T47D (cell line): ENCODE measurements at regions not wholly inside any gene's neighbourhood (a gene's known extent, or its start where the extent isn't known, plus 50 kb on each side); places are given as distances from the start of the nearest gene placed in this dataset.

Experiments
- DNase-seq, 2 experiments: peaks; one replicate each; pipeline versions ENCODE4 v3.0.0 to v3.0.0-alpha.2; 2011 to 2012; ENCODE audit warnings: low read depth in 1 of 2, low spot score in 1 of 2
- JUND ChIP-seq: IDR thresholded peaks from 2 replicates; pipeline ENCODE4 v1.6.1; 2012; ENCODE audit warnings: low read depth
- in situ Hi-C: cut with HindIII; loops from 2 replicates; pipeline ENCODE4 v1.10.0; 2016; ENCODE audit warnings: low sequenced_read_pairs, low pct_unique_long_range_greater_than_20kb

DNA sequence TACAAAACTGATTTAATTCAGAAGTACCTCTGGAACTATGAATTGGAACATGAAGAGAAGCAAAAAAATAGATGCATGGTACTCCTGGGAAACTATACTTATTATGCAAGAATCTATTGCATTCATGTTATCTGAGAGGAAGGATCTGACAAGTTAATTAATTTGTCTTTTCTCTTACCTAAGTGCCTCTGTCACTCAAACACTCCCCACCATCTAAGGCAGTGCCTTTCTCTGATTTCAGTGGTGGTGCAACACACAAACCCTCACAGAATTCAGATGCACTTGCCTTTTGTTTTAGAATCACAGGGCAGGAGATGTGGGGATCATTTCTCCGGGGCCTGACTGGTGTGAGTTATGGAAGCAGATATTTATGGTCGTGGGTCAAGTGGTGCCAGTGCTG lies 52.5 kb upstream of the C9orf72 start:
- in situ Hi-C loops = no loop called here
- TF ChIP-seq JUND = no peak
- no peak for DNase-seq

DNA sequence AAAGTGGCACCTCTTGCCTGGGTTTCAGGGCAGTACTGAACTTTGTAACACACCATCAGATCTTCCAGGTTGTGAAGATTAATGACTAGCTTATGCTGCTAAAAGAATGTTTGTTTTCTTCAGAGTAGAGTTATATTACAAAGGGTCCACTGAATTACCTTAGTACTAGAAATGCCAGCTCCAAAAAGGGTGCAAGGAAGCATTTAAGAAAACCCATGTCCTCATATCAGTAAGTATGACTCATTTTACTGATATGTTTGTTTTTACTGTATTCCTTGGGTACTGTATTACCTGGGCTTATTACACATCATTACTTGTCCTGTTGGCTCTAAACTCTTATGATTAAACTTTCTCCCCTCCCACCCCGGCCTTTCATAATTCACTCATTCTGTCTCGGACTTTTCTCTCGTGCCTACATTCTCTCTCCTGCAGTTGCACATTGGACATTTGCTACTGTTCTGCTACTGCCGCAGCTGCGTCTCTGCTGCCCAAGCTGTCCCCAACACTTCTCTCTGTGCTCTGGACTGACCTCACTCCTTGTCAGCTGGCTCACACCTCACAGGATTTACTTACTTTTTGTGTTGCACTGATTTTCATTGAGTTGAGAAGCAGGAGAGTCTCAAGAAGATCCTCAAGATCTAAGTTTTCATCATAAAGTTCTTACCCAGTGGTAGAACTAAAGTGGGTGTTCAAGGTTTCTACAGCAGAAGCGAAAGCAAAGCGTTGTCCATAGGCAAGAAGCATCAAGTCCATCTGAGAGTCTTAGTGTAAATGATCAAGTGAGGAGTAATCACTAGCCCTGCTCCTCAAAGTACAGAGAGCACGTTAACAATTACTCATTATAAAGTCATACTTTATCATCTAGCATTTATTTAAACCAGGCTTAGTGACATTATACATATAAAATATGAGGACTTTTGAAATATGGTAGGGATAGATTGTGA lies 53.2 kb upstream of the C9orf72 start:
- no peak for DNase-seq
- in situ Hi-C loops = no loop called here

DNA sequence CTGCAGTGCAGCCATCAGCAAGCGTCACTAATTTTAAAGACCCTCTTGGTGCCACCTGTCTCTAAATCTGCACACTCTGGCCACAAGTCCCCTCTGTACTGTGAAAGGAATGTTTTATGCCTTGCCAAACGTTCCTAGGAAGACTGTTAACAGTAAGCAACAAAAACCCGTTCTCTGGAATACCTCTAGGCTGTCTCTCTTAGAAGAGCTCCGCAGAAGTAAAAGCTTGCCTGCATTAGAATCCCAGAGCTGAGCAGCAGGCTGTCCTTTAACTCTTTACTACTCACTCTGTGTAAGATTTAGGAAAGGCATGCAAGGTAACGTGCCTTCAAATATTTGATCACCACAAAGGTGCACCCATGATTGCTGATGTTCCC lies 53.9 kb upstream of the C9orf72 start:
- no peak for TF ChIP-seq JUND
- peak in 1 of 2 experiments; percentile 10 for DNase-seq
- in situ Hi-C loops = no loop called here

More for the DNA sequence above, 53.2 kb upstream of the C9orf72 start:
- no peak for TF ChIP-seq JUND

DNA sequence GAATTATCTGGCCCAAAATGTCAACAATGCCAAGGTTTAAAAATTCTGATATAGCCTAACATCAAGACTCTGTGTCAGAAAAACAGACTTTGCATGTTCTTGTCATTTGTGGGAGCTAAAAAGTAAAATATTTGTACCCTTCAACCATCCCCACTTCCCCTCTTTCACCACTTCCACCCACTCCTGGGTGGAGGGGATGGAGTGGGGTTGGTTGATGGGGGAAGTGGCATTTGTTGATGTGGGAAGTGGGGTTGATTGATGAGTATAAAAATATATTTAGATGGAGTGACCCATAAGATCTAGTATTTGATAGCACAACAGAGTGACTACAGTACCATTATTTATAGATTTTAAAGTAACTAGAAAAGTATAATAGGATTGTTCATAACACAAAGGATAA lies 55.0 kb upstream of the C9orf72 start:
- in situ Hi-C loops = no loop called here
- TF ChIP-seq JUND = no peak
- DNase-seq = no peak

DNA sequence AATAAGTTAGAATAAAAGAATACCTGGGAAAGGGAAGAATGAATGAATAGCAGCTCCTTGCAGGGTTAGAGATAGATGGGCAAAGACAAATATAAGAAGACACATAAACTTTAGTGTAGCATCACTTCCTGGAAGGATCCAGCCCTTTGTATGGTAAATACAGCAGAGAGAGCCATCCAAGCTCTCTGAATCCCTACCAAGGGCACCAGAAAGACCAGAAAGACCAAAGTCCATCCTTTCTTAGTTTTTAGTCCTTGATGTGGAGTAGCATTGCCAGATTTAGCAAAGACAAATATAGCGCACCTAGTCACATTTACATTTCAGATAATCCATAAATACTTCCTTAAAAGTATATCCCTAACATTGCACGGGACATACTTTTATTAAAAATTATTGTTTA lies 56.1 kb upstream of the C9orf72 start:
- in situ Hi-C loops = no loop called here
- no peak for TF ChIP-seq JUND
- no peak for DNase-seq

DNA sequence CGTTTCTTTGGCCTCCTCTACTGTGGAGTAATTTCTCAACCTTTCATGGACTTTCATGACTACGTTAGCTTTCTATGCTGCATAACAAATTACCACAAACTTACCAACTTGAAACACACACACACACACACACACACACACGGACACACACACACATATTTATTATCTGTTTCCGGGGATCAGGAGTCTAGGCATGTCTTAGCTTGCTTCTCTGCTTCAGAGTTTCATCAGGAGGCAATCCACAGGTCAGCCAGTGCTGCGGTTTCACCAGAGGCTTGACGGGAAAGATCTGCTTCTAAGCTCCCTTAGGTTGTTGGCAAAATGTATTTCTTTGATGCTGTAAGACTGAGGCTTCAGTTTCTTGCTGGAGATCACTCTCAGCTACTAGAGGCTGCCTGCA lies 59.0 kb upstream of the C9orf72 start:
- peak in 1 of 2 experiments; percentile 7 for DNase-seq
- no peak for TF ChIP-seq JUND
- in situ Hi-C loops = no loop called here

DNA sequence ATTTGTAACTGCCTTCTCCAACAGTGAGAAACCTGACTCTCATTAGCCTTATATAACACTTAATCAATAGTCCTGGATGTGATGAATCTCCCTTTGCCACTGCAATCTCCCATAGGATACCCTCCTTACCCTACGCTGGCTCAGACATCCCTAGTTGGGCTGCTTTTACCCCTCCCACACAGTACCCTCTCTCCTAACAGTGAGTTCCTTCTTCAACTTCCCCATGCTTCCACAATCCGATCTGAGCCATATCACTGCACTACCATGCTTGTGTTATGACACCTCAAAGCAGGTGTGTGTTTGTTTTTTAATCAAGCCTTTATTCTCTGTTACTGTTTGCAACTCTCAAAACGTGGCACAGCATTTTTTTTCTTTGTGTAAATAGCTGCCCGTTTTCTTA lies 60.5 kb upstream of the C9orf72 start:
- no peak for TF ChIP-seq JUND
- in situ Hi-C loops = no loop called here
- DNase-seq = no peak

DNA sequence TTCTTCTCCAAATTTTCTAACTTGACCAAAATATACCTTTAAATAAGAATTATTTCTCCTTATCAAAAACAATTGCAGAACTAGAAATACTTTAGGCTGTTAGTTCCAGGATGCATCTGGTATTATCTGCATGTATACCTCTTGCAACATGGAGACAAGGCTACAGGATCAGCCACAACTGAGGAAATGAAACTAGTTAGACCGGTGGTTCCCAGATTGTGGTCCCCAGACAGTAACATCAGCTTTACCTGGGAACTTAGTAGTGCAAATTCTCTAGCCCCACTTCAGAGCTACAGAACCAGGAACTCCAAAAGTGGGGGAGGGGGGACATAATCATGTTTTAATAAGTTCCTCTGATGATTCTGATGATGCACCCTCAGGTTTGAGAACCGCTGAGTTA lies 61.6 kb upstream of the C9orf72 start:
- no peak for TF ChIP-seq JUND
- in situ Hi-C loops = no loop called here
- DNase-seq = no peak

DNA sequence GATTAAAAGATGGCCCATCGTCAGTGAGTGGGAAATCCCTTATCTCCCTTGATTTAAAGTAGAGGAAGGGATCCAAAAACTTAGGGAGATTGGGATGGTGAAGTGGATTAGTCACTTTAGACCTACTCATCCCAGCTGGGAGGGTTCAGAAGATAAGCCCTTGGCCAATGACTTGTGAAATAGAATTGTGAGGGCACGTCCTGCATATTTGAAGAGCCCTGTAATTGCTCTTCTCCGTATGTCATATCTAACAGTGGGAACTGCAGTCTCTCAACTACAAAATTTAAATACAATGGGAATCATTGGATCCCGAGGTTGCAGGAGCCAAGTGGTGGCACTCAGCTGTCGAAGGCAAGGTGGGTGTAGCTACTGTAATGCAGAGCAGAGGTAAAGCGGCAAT lies 65.4 kb upstream of the C9orf72 start:
- no peak for TF ChIP-seq JUND
- no peak for DNase-seq
- in situ Hi-C loops = no loop called here

DNA sequence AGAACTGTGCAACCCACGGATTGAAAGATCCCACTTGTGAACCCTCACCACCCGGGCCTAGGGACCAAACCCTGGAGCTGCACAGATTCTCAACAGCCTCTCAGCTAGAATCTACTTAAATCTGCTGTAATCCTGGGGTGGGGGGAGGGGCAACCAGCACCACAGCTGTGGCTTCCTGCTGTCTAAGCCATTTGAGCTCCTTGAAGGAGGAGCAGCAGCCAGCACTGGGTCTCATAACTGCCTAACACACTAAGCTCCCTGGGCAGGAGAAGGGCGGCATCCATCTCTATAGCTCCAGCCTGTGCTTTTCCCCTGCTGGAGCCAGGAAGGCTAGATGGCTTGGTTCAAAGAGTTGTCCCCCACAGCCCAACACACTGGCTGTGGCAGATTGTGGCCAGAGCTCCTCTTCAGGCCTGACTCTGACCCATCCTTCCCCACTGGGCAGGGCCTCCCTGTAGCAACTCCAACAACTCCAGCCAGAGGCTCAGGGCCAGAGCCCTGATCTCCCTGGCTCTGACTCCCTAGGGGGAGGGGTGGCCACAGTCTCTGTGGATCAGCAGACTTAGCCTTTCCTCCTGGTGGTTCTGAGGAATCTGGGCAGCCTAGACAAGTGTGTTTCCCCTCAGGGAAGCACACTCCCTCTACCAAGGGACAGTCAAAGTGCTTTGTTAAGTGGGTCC lies 72.0 kb upstream of the C9orf72 start:
- in situ Hi-C loops = no loop called here
- no peak for TF ChIP-seq JUND
- DNase-seq = no peak

DNA sequence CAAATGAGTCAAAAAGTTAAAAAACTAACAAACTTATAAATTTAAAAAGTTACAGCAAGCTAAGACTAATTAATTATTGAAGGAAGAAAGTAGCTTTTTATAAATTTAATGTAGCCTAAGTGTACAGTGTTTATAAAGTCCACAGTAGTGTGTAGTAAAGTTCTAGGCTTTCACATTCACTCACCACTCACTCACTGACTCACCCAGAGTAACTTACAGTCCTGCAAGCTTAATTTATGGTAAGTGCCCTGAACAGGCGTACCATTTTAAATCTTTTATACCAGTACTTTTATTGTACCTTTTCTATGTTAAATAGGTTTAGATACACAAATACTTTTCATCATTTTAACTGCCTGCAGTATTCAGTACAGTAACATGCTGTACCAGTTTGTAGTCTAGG lies 80.0 kb upstream of the C9orf72 start:
- in situ Hi-C loops = no loop called here
- no peak for DNase-seq
- TF ChIP-seq JUND = no peak

DNA sequence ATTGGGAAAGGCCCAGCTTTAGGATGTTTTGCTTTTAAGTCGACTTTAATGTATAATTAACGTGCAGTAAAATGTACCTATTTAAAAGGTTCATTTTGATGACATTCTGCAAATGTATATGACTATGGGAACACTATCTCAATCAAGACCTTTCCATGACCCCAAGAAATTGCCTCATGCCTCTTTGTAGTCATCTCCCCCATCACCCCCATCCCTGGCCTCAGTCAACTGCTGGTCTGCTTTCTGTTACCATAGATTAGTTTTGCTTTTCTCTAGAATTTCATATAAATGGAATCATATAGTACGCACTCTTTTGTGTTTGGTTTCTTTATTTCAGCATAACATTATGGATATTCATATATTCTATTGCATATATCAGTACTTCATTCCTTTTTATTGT lies 80.7 kb upstream of the C9orf72 start:
- in situ Hi-C loops = no loop called here
- no peak for DNase-seq
- TF ChIP-seq JUND = no peak

DNA sequence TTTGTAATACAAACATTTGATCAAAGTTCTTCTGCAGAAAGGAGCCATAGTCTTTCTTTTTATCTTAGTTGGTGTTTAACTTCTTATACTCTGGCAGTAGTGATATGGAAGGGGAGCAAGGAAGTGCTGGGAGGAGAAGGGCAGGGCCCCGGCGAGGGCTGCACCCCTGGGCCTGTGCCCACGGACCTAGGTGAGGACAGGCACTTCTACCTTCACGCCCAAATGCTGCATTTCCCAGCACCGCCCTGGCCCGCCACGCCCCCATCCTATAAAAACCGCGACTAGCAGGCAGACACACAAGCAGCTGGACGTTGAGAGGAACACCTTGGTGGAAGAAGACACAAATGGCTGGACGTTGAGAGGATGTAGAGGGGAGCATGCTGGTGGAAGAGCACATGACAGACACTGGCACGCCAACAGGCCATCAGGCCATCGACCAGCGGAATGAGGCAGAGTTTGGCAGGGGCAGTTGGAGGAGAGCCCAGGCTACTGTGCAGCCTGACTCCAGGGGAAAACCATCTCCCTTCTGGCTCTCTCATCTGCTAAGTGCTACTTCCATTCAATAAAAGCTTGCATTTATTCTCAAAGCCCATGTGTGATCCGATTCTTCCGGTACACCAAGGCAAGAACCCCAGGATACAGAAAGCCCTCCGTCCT lies 81.5 kb upstream of the C9orf72 start:
- no peak for DNase-seq
- no peak for TF ChIP-seq JUND
- in situ Hi-C loops = no loop called here
